ENCODE measurements at regions not wholly inside any gene's neighbourhood (a gene's known extent, or its start where the extent isn't known, plus 50 kb on each side); places are given as distances from the start of the nearest gene placed in this dataset.

GRCh38 chr10:131685007-131685406, 215.8 kb upstream of the PPP2R2D start:
- DNase-seq (ENCODE audit: low read depth): no peak

DNA sequence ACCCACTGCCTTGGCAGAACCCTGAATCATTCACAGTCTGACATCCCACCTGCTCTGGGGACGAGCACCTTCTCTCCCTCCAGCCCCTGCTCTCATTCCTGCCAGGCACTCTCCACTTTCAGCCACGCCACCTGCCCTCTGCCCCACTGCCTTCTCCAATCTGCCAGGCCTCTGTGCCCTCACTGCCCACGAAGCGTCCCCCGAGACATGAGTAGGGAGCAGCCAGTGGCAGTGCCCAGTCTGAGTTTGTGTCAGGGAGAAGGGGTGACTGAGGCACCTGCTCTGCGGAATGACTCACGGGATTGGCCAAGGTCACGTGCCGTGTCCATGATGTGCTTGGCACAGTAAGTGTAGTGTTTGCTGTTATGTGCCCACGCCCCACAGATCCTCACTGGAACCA, 215.2 kb upstream of the PPP2R2D start:
- no peak for DNase-seq (ENCODE audit: low read depth)

- no peak for DNase-seq (ENCODE audit: low read depth)
Observed at GRCh38 chr10:131686781-131687420, 213.9 kb upstream of the PPP2R2D start.

- DNase-seq (ENCODE audit: low read depth): no peak
Observed at GRCh38 chr10:131688304-131688703, 212.5 kb upstream of the PPP2R2D start.

DNA sequence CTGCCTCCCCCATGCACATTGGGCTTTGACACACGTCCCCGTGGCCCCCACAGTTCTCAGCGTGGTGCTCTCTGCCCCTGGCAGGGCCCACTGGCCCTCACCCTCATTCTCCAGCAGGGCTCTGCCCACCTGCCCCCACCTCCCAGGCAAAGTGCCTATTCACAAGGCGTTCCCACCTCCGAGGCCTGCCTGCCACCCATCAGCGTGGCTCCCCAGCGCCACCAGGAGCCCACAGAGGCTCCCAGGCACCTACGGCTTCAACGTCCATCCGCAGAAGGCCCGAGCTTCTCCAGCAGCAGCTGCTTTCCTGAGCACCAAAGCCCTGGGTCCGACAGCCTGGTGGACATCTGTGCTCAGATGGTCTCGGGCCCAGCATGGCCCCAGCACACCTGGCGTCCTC, 211.8 kb upstream of the PPP2R2D start:
- DNase-seq (ENCODE audit: low read depth): no peak

DNA sequence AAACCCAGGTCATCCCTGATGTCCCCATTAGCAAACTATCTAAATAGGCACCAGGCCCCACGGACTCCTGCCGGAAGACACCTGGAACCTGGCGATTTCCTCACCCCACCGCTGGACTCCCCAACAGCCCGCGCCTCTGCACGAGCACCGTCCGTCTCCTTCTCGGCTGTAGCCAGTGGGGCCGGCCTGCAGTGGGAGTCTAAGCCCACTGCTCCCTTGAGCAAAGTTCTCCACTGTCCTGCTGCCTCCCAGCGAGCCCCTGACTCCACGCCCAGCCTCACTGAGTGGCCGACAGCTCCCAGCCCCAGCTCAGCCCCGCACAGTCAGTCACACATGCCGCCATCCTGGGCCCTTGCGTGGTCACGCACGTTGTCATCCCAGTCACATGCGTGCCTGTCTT, 211.3 kb upstream of the PPP2R2D start:
- DNase-seq (ENCODE audit: low read depth): no peak

DNA sequence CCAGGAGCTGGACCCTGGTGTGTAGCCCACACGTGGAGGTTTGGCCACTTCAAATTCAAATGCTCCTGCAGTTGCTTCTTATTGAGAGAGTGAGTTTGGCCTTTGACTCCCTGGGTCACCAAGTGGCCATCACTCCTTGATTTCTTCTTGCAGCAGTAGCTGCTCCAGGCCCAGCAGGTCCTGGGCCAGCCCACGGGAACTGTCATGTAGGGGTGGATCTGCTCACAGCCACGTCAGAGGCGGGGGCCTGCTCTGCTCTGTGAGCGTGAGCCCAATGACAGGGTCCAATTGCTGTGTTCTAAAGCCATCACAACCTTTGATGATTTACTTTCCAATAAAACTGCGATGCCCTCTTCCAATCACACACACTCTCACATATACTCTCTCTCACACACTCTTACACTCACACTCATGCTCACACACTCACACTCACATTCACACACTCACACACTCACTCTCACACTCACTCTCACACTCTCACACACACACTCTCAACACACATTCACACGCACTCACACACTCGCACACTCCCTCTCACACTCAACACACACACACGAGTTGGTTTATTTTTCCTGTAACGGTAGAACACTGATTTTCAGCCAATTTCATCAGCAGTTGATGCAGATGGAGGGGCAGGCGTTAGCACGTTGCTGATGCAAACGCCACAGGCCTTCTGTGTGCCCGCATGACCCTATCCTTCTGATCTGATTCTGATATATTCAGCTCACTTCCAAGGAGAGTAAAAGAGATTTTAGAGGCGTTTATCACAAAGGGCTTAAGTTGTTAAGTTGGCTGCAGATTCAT, 210.7 kb upstream of the PPP2R2D start:
- DNase-seq (ENCODE audit: low read depth): no peak

- no peak for DNase-seq (ENCODE audit: low read depth)
Observed at GRCh38 chr10:131690805-131691239, 210.0 kb upstream of the PPP2R2D start.

- no peak for DNase-seq (ENCODE audit: low read depth)
Observed at GRCh38 chr10:131691481-131692090, 209.2 kb upstream of the PPP2R2D start.

DNA sequence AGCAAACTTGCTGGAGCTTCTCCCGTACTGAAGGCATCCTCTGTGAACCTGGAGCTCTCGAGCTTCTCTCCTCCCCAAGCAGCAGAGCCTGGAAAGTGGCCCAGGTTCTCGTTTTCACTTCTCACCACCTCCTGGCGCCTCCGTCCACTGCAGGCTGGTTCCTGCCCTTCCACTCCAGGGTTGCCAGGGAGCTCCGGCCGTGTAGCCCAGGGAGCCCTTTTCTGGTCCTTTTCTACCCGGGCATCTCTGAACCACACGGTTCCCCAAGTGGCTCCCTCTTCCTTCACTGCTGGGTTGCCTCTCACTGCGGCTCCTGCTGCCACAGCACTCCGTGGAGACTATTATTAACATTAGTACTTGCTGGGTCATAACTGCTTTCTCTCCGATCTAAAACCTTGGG, 208.6 kb upstream of the PPP2R2D start:
- no peak for DNase-seq (ENCODE audit: low read depth)

- no peak for DNase-seq (ENCODE audit: low read depth)
Observed at GRCh38 chr10:131692686-131693334, 208.0 kb upstream of the PPP2R2D start.

GRCh38 chr10:131693766-131694165, 207.0 kb upstream of the PPP2R2D start:
- no peak for DNase-seq (ENCODE audit: low read depth)

GRCh38 chr10:131694168-131694780, 206.5 kb upstream of the PPP2R2D start:
- DNase-seq (ENCODE audit: low read depth): no peak

GRCh38 chr10:131694781-131695495, 205.9 kb upstream of the PPP2R2D start:
- no peak for DNase-seq (ENCODE audit: low read depth)

- DNase-seq (ENCODE audit: low read depth): no peak
Observed at GRCh38 chr10:131695496-131696165, 205.2 kb upstream of the PPP2R2D start.

- no peak for DNase-seq (ENCODE audit: low read depth)
Observed at GRCh38 chr10:131697476-131698128, 203.2 kb upstream of the PPP2R2D start.

DNA sequence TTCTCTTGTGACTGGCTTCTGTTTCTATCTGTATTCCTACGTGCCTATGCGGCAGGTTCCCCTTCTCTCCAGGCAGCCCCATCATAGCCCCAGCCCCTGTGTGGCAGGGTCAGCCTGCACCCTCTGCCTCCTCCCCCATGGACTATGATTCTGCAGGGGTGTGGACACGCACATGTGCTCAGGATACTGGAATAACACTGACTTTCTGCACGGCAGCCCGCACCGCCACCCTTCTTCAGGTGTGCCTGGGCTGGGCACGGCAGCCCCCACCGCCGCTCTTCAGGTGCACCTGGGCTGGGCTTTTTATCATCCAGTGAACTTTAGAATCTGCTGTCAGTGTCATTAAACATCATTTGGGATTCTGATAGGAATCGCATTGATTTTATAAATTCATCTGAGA, 202.6 kb upstream of the PPP2R2D start:
- DNase-seq (ENCODE audit: low read depth): no peak

GRCh38 chr10:131698986-131699385, 201.8 kb upstream of the PPP2R2D start:
- DNase-seq (ENCODE audit: low read depth): no peak

GRCh38 chr10:131700032-131700431, 200.8 kb upstream of the PPP2R2D start:
- DNase-seq (ENCODE audit: low read depth): no peak

DNA sequence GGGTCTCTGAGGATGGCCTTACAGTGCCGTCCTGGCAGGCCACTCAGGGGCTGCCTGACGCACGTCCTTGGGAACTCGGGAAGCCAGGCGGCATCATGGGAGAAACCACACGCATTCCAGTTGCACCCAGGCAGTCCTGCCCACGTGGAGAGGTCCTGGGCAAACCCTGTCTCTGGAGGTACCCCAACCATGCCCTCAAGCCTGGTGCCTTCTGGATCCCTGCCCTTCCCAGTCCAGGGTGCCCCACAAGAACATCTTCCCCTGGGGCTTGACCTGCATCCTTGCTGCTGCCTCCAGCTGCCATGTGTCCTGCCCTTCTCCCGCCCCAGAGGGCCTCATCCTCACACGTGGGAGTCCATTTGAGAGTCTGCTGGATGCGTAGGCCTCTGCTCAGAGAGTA, 200.3 kb upstream of the PPP2R2D start:
- DNase-seq (ENCODE audit: low read depth): no peak
